ENCODE measurements at regions not wholly inside any gene's neighbourhood (a gene's known extent, or its start where the extent isn't known, plus 50 kb on each side); places are given as distances from the start of the nearest gene placed in this dataset.

DNA sequence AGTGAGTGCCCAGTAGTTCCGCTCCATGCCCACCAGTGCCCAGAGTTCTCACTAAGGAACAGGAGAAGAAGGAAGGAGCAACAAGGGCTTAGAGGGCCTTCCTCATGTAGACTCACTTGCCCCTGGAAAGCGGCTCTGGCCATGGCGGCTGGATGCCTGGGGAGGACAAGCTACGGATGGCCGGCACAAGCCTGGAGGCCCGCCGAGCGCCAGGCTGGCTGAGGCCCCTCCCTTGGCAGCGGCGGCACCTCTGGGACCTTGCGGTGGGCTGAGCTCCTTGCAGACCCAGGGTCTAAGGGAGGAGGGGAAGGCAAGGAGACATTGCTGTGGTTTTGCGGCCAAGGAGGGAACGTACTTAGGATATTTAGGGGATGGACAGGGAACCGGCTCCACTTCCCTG is 160.1 kb downstream of the SALL1 start:
- Mint-ChIP-seq H3K9me3 (ENCODE audit: unreplicated experiment) (peaks cover 3% of the 10 kb centered on the region), H3K4me3 (ENCODE audit: unreplicated experiment) (no peak overlapping the region), H3K4me1 (ENCODE audit: low read depth, unreplicated experiment) (peaks cover 5% of the 10 kb centered on the region), H3K27me3 (ENCODE audit: low read depth, unreplicated experiment) (peaks cover 14% of the 10 kb centered on the region), H3K36me3 (ENCODE audit: low read depth, unreplicated experiment) (peaks cover 3% of the 10 kb centered on the region), H3K27ac (ENCODE audit: unreplicated experiment) (no peak overlapping the region)
- H3K79me2 ChIP-seq (ENCODE audit: insufficient read depth, low read length): no peaks in the 10 kb centered on the region
- peaks cover 2% of the 10 kb centered on the region for H3K9me3 ChIP-seq (ENCODE audit: insufficient read depth, low read depth, low read length)
- DNase-seq (ENCODE audit: low read depth): no peak
- no peak overlapping the region for H3K4me3 ChIP-seq (ENCODE audit: insufficient read depth, low read depth, low read length)
- no peaks in the 10 kb centered on the region for H3K4me1 ChIP-seq (ENCODE audit: insufficient read depth, low read length)
- no peak for FAIRE-seq
- no peak overlapping the region for H3K4me2 ChIP-seq (ENCODE audit: low read length)
- H3K27me3 ChIP-seq (ENCODE audit: insufficient read depth, low read length): no peaks in the 10 kb centered on the region
- no peaks in the 10 kb centered on the region for H3K36me3 ChIP-seq (ENCODE audit: insufficient read depth, low read length)
- TF ChIP-seq, protein P1, sequence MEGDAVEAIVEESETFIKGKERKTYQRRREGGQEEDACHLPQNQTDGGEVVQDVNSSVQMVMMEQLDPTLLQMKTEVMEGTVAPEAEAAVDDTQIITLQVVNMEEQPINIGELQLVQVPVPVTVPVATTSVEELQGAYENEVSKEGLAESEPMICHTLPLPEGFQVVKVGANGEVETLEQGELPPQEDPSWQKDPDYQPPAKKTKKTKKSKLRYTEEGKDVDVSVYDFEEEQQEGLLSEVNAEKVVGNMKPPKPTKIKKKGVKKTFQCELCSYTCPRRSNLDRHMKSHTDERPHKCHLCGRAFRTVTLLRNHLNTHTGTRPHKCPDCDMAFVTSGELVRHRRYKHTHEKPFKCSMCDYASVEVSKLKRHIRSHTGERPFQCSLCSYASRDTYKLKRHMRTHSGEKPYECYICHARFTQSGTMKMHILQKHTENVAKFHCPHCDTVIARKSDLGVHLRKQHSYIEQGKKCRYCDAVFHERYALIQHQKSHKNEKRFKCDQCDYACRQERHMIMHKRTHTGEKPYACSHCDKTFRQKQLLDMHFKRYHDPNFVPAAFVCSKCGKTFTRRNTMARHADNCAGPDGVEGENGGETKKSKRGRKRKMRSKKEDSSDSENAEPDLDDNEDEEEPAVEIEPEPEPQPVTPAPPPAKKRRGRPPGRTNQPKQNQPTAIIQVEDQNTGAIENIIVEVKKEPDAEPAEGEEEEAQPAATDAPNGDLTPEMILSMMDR (IDR thresholded peaks at IDR 0.05; ENCODE audit: insufficient read depth, low read depth, low read length): no peak
- no peak for TF ChIP-seq EZH2 (IDR thresholded peaks at IDR 0.05; ENCODE audit: insufficient read depth, low read length)
- H3K9ac ChIP-seq (ENCODE audit: low read length): no peak overlapping the region
- H2AFZ ChIP-seq (ENCODE audit: low read depth, low read length): no peak overlapping the region
- no peaks in the 10 kb centered on the region for H4K20me1 ChIP-seq (ENCODE audit: insufficient read depth, low read length)
- no peak overlapping the region for H3K27ac ChIP-seq (ENCODE audit: low read depth, low read length)

DNA sequence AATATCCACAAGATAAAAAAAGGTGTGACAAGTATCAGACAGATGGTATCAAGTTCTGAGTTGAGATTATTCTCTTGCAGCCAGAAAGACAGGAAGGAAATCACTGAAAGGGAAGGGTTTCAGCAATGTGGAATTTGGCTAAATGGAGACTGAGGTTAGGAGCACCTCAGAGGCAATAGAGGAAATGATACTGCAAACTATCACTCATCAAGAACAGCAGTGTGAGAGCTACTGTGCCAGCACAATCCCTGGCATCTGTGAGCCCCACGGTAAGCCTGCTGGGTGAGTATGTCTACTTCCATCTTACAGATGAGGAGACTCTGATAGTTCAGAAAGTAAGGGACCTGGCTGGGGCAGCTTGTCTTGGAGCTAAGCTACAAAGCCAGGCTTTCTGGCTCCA is 162.0 kb downstream of the SALL1 start:
- Histone ChIP-seq H3K36me3 (ENCODE audit: insufficient read depth, low read length) (no peaks in the 10 kb centered on the region), H3K4me1 (ENCODE audit: insufficient read depth, low read length) (no peaks in the 10 kb centered on the region), H3K79me2 (ENCODE audit: insufficient read depth, low read length) (no peaks in the 10 kb centered on the region), H3K9ac (ENCODE audit: low read length) (no peak overlapping the region), H3K4me2 (ENCODE audit: low read length) (no peak overlapping the region), H2AFZ (ENCODE audit: low read depth, low read length) (no peak overlapping the region), H4K20me1 (ENCODE audit: insufficient read depth, low read length) (no peaks in the 10 kb centered on the region), H3K27ac (ENCODE audit: low read depth, low read length) (no peak overlapping the region), H3K9me3 (ENCODE audit: insufficient read depth, low read depth, low read length) (peaks cover 2% of the 10 kb centered on the region), H3K27me3 (ENCODE audit: insufficient read depth, low read length) (no peaks in the 10 kb centered on the region), H3K4me3 (ENCODE audit: insufficient read depth, low read depth, low read length) (no peak overlapping the region)
- peaks cover 3% of the 10 kb centered on the region for H3K9me3 Mint-ChIP-seq (ENCODE audit: unreplicated experiment)
- peaks cover 5% of the 10 kb centered on the region for H3K4me1 Mint-ChIP-seq (ENCODE audit: low read depth, unreplicated experiment)
- FAIRE-seq: no peak
- H3K36me3 Mint-ChIP-seq (ENCODE audit: low read depth, unreplicated experiment): peaks cover 3% of the 10 kb centered on the region
- H3K4me3 Mint-ChIP-seq (ENCODE audit: unreplicated experiment): no peak overlapping the region
- no peak for DNase-seq (ENCODE audit: low read depth)
- TF ChIP-seq, protein P1 (IDR thresholded peaks at IDR 0.05; ENCODE audit: insufficient read depth, low read depth, low read length): no peak
- no peak for TF ChIP-seq EZH2 (IDR thresholded peaks at IDR 0.05; ENCODE audit: insufficient read depth, low read length)
- H3K27me3 Mint-ChIP-seq (ENCODE audit: low read depth, unreplicated experiment): peaks cover 18% of the 10 kb centered on the region
- no peak overlapping the region for H3K27ac Mint-ChIP-seq (ENCODE audit: unreplicated experiment)

DNA sequence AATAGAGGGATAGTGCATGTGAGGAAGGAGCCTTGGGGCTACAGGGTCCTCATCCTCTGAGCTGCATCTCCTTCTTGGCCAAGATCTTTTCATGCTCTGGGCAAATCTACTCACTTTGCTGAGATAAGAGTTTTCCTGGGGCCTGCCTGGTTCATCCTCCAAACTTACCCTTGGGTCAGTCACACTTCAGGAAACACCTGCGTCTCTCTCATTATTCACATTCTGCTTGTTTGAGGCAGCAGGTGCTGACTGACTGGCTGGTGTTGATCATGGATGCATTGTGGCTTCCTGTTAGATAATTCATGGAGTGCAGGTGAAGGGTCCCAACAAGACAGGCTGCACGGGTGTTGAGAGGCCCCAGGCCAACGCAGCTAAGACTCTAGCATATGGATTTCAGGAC is 162.6 kb downstream of the SALL1 start:
- DNase-seq (ENCODE audit: low read depth) (no peak), FAIRE-seq (no peak)
- peaks cover 3% of the 10 kb centered on the region for H3K36me3 Mint-ChIP-seq (ENCODE audit: low read depth, unreplicated experiment)
- Histone ChIP-seq H4K20me1 (ENCODE audit: insufficient read depth, low read length) (no peaks in the 10 kb centered on the region), H3K9me3 (ENCODE audit: insufficient read depth, low read depth, low read length) (peaks cover 2% of the 10 kb centered on the region), H3K4me3 (ENCODE audit: insufficient read depth, low read depth, low read length) (no peak overlapping the region), H3K36me3 (ENCODE audit: insufficient read depth, low read length) (no peaks in the 10 kb centered on the region), H3K27me3 (ENCODE audit: insufficient read depth, low read length) (no peaks in the 10 kb centered on the region), H2AFZ (ENCODE audit: low read depth, low read length) (no peak overlapping the region), H3K4me2 (ENCODE audit: low read length) (no peak overlapping the region), H3K79me2 (ENCODE audit: insufficient read depth, low read length) (no peaks in the 10 kb centered on the region), H3K4me1 (ENCODE audit: insufficient read depth, low read length) (no peaks in the 10 kb centered on the region), H3K9ac (ENCODE audit: low read length) (no peak overlapping the region), H3K27ac (ENCODE audit: low read depth, low read length) (no peak overlapping the region)
- H3K27me3 Mint-ChIP-seq (ENCODE audit: low read depth, unreplicated experiment): peaks cover 18% of the 10 kb centered on the region
- H3K4me1 Mint-ChIP-seq (ENCODE audit: low read depth, unreplicated experiment): peaks cover 3% of the 10 kb centered on the region
- no peak overlapping the region for H3K4me3 Mint-ChIP-seq (ENCODE audit: unreplicated experiment)
- H3K27ac Mint-ChIP-seq (ENCODE audit: unreplicated experiment): no peak overlapping the region
- TF ChIP-seq EZH2 (IDR thresholded peaks at IDR 0.05; ENCODE audit: insufficient read depth, low read length): no peak
- TF ChIP-seq, protein P1 (IDR thresholded peaks at IDR 0.05; ENCODE audit: insufficient read depth, low read depth, low read length): no peak
- peaks cover 3% of the 10 kb centered on the region for H3K9me3 Mint-ChIP-seq (ENCODE audit: unreplicated experiment)
